Left ventricle myocardium inferior (tissue), 1 donor: ENCODE measurements at regions not wholly inside any gene's neighbourhood (a gene's known extent, or its start where the extent isn't known, plus 50 kb on each side); places are given as distances from the start of the nearest gene placed in this dataset.

ENCODE experiments used
- DNase-seq: peaks from one replicate; pipeline ENCODE4 v3.0.0-alpha.2; 2020
- H3K27ac ChIP-seq: fragments of 200-600 bp; replicated peaks from 2 replicates; pipeline ENCODE4 v1.8.0; 2021
- H3K27me3 ChIP-seq: fragments of 200-600 bp; 2 replicates; pipeline ENCODE4 v1.8.0; 2021; ENCODE audit warnings: low read depth
- H3K36me3 ChIP-seq: fragments of 200-600 bp; 2 replicates; pipeline ENCODE4 v1.8.0; 2021
- H3K4me1 ChIP-seq: fragments of 200-600 bp; 2 replicates; pipeline ENCODE4 v1.8.0; 2021
- H3K4me3 ChIP-seq: fragments of 200-600 bp; 2 replicates; pipeline ENCODE4 v1.8.0; 2021; ENCODE audit warnings: mild to moderate bottlenecking, moderate library complexity
- H3K9me3 ChIP-seq: fragments of 200-600 bp; replicated peaks from 2 replicates; pipeline ENCODE4 v1.8.0; 2021
- CTCF ChIP-seq: fragments of 200-600 bp; IDR thresholded peaks from 2 replicates; pipeline ENCODE4 v1.8.0; 2021; ENCODE audit warnings: antibody characterized with exemption, mild to moderate bottlenecking, borderline replicate concordance
- intact Hi-C: fragments of 100-400 bp; cut with micrococcal nuclease; formaldehyde crosslinking; loops from one replicate; pipeline ENCODE4 v1.11.0; 2022
- donor health status: DM: no; HTN: yes; CAD: no; lungs with severe emphysema.

- intact Hi-C loops: no loop called here
- H3K27ac ChIP-seq: no peak overlapping the region
- H3K4me3 ChIP-seq: no peak overlapping the region
- no peaks in the 10 kb centered on the region for H3K27me3 ChIP-seq
- no peaks in the 10 kb centered on the region for H3K36me3 ChIP-seq
- DNase-seq: no peak
- peaks cover 8% of the 10 kb centered on the region for H3K4me1 ChIP-seq
- no peak for TF ChIP-seq CTCF
- peaks cover 9% of the 10 kb centered on the region for H3K9me3 ChIP-seq
Observed at GRCh38 chr12:89261982-89262381, 90.3 kb downstream of the DUSP6 start.

- TF ChIP-seq CTCF: no peak
Observed at GRCh38 chr12:89260841-89261637, 91.3 kb downstream of the DUSP6 start.

GRCh38 chr12:89259821-89260220 lies 92.5 kb downstream of the DUSP6 start:
- no peak for TF ChIP-seq CTCF
- H3K27ac ChIP-seq: no peak overlapping the region
- no peaks in the 10 kb centered on the region for H3K36me3 ChIP-seq
- no peaks in the 10 kb centered on the region for H3K27me3 ChIP-seq
- H3K9me3 ChIP-seq: peaks cover 9% of the 10 kb centered on the region
- H3K4me3 ChIP-seq: no peak overlapping the region
- DNase-seq: no peak
- intact Hi-C loops: no loop called here
- peaks cover 8% of the 10 kb centered on the region for H3K4me1 ChIP-seq

More at GRCh38 chr12:89260841-89261637, 91.3 kb downstream of the DUSP6 start:
- no peak overlapping the region for H3K4me3 ChIP-seq
- no peak for DNase-seq
- H3K27ac ChIP-seq: no peak overlapping the region
- intact Hi-C loops: no loop called here
- no peaks in the 10 kb centered on the region for H3K27me3 ChIP-seq
- peaks cover 8% of the 10 kb centered on the region for H3K4me1 ChIP-seq
- no peaks in the 10 kb centered on the region for H3K36me3 ChIP-seq
- peaks cover 9% of the 10 kb centered on the region for H3K9me3 ChIP-seq

GRCh38 chr12:89258240-89258969 lies 93.9 kb downstream of the DUSP6 start:
- H3K9me3 ChIP-seq: peaks cover 9% of the 10 kb centered on the region
- H3K4me3 ChIP-seq: no peak overlapping the region
- H3K4me1 ChIP-seq: peaks cover 8% of the 10 kb centered on the region
- H3K27ac ChIP-seq: no peak overlapping the region
- no peaks in the 10 kb centered on the region for H3K27me3 ChIP-seq
- no peak for DNase-seq
- H3K36me3 ChIP-seq: no peaks in the 10 kb centered on the region
- intact Hi-C loops: no loop called here
- no peak for TF ChIP-seq CTCF

GRCh38 chr12:89257340-89257739 lies 95.0 kb downstream of the DUSP6 start:
- DNase-seq: no peak
- Histone ChIP-seq H3K4me3 (no peak overlapping the region), H3K27ac (no peak overlapping the region), H3K36me3 (no peaks in the 10 kb centered on the region), H3K9me3 (peaks cover 9% of the 10 kb centered on the region), H3K27me3 (no peaks in the 10 kb centered on the region), H3K4me1 (peaks cover 13% of the 10 kb centered on the region)
- TF ChIP-seq CTCF: no peak
- intact Hi-C loops: no loop called here
